IPS-18c (cell line): ENCODE measurements at regions not wholly inside any gene's neighbourhood (a gene's known extent, or its start where the extent isn't known, plus 50 kb on each side); places are given as distances from the start of the nearest gene placed in this dataset.

Source experiments
- H3K4me3 ChIP-seq: 2 replicates; pipeline ENCODE4 v1.7.0; 2013; ENCODE audit warnings: low read depth, mild to moderate bottlenecking, low read length, moderate library complexity; ENCODE audit not compliant: insufficient read depth
- H3K9me3 ChIP-seq: one replicate; pipeline ENCODE4 v1.6.1; 2013; ENCODE audit warnings: mild to moderate bottlenecking, low read length, moderate library complexity; ENCODE audit not compliant: control insufficient read depth, insufficient read depth

DNA sequence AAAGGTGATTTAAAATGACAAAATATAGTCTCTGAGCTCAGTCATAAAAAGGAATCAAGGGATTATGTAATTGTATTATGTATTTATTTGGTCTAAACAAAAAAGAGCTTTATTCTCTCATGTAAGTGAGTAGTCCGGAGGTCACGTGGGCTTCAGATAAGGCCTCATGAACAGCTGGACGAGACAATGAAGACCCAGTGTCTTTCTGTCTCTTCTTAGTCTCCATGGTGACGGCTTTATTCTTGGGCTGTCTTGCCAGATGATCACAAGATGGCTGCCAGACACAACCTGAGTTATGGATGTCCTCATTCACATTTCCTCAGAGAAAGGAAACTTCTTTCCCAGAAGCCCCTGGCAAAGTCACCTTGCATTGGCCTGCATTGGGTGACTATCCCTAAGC is 98.6 kb downstream of the ARF6 start:
- Histone ChIP-seq H3K9me3 (no peaks in the 10 kb centered on the region), H3K4me3 (no peak overlapping the region)

DNA sequence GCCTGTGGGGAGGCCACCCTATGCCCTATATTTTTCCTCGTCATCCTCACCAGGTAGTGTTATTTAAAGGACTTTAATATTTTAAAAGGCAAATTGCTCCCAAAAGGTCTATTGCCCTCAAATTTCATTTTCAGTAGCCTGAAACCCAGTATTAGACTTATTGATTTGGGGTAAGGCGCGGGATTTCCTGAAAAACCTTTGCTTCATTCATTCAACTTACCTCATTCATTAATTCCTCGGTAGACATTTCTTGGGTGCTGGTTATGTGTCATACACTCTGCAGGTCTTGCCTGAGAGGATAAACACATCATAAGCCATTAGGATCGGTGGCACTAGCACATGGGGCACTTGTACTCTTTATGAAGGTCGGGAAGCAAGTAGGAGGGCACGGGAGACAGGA is 99.2 kb downstream of the ARF6 start:
- Histone ChIP-seq H3K9me3 (no peaks in the 10 kb centered on the region), H3K4me3 (no peak overlapping the region)

DNA sequence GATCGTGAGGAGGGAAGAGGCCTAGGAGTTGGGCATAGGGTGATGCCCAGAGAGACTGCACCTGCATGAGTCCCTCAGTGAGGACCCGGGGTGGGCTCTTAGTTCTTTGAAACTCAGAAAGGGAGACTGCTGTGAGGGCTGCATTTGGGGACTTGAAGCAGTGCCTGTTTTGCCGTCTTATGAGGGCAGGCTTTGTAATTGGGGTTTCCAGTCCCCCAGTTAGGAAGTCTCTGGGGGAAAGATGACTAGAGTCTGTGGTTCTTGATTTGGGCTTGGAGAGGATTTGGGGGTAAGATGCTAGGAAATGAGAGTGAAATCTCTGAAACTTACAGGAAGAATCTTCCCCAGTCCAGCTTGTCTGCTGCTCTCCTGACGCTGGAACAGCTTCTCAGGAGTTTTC is 99.6 kb downstream of the ARF6 start:
- Histone ChIP-seq H3K4me3 (no peak overlapping the region), H3K9me3 (no peaks in the 10 kb centered on the region)

DNA sequence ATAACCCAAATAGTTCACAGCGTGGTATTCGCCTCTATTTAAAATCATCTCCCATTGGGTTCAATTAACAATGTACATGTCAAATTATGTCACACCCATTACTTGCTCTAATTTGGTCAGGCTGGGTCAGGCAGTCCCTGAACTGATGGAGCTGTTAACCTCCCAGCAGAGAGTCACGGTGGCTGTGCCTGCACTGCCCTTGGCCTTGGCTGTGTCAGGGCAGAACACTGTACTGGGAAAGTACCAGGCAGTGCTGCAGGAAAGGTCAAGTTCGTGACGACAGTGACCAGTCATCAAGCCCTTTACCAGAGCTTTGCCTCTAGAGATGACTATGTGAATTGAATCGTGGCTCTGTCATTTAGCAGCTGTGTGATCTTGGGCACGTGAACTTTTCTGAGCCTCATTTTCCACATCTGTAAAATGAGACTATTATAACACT is 100.0 kb downstream of the ARF6 start:
- no peak overlapping the region for H3K4me3 ChIP-seq

DNA sequence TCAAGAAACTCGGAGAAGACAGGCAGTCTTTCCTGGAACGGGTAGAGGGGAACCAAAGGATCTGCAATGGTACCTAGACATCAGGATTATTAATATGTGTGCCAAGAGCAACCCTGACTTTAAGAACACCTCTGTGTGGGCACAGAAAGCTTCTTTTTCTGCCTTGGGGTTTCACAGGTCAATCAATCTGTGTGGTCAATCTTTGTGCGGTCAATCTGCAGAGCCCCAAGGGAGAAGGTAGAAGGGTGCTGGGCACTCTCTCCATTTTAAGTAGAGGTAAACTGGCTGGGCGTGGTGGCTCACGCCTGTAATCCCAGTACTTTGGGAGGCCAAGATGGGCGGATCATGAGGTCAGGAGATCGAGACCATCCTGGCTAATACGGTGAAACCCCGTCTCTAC is 100.7 kb downstream of the ARF6 start:
- no peaks in the 10 kb centered on the region for H3K9me3 ChIP-seq
- H3K4me3 ChIP-seq, result no peak overlapping the region

More for the DNA sequence above, 100.0 kb downstream of the ARF6 start:
- no peaks in the 10 kb centered on the region for H3K9me3 ChIP-seq

DNA sequence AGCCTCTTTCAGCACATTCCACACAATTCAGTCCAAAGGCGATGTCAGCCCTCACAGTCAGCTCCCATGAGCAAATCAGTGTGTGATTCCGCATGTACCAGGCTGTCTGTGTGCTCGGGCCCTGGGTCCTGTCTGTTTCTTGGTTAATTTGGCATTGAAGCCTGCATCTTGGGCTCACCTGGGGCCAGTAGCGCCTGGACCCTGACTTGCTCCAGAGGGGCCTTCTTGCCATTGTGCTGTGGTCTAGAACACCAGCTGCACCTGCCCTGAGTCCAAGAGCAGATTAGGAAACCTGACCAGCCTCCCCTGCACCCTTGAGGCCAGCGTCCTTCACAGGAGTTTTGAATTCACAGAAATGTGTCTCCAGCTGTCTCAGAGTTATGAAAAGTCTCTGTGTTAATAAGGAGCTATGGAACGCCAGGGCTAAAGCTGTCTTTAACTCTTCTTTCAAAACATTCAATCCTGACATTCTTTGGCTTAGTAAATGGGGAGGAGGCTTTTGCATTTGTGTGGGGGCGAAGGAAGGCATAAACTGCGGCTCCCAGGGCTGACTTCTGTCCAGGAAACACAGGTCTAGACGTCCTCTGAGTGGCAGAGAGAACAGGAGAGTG is 102.2 kb downstream of the ARF6 start:
- H3K9me3 ChIP-seq, result no peaks in the 10 kb centered on the region
- H3K4me3 ChIP-seq, result no peak overlapping the region

DNA sequence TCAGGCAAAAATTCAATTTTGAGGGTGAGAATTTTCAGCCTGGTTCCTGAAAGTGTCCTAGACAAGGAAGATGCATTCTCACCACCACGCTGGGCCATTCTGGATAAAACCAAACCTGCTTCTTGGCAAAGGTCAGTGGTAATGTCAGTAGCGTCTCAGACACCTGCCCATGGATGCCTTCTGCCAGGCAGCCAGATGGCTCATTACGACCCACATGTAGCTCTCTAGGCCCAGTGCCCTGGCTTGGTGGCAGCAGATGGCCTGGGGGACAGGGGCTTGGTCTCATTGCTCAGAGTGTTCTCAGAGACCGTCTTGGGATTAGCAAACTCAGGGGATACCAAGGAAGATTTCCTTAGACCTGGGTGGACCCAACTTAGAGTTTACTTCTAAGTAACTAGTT is 105.1 kb downstream of the ARF6 start:
- Histone ChIP-seq H3K9me3 (no peaks in the 10 kb centered on the region), H3K4me3 (no peak overlapping the region)

DNA sequence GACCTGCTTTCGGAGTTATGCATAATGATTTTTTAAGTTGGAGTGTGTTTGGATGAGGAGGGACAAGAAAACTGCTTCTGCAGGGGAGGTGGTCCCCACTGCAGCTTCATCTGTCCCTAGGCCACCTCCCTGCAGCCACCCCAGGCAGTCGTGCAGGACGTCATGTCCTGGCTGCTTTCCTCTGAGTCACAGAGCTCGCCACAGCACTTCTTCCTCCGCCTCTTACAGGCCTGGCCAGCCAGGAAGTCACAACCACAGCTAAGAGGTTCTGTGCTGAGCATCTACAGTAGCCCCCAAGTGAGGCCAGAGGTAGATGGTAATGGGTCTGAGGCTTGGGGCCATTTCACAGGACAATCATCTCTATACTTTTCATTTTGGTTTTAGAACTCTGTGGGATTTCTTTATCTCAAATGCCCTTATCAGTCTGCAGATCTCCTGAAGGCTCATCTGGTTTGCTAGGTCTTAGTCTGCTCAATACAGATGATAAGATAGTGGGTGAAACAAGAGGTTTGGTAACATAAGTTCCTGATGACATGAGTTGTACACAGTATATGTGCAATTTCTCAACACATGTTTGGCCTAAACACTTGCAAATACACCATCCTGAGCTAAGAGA is 106.4 kb downstream of the ARF6 start:
- Histone ChIP-seq H3K9me3 (no peaks in the 10 kb centered on the region), H3K4me3 (no peak overlapping the region)

DNA sequence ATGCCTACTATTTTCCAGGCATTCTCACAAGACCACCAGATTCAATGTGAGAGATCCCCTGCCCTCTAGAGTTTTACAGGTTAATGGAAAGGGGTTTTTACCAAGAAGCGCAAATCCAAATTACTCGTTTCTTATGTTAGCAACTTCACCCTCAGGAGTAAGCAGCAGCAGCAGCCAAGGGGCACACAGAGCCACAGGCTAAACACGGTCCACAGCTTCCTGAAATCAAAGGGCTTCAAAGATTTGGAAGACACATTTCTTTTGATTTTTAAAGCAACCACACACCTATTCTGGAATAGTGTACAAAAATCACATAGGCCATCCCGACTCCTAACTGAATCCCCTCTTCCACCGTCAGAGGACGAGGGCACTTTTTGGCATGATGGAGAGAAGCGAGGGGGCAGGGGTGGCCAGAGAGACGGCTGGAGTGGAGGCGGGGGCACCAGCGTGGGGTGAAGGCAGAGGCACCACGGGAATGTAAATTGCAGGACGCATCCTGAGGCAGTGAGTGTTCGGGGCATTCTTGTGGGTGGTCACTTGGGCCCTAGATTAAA is 107.0 kb downstream of the ARF6 start:
- no peaks in the 10 kb centered on the region for H3K9me3 ChIP-seq
- H3K4me3 ChIP-seq, result 0 out of 2 replicates have a peak overlapping the region, but pooled peaks have one; percentile 5

DNA sequence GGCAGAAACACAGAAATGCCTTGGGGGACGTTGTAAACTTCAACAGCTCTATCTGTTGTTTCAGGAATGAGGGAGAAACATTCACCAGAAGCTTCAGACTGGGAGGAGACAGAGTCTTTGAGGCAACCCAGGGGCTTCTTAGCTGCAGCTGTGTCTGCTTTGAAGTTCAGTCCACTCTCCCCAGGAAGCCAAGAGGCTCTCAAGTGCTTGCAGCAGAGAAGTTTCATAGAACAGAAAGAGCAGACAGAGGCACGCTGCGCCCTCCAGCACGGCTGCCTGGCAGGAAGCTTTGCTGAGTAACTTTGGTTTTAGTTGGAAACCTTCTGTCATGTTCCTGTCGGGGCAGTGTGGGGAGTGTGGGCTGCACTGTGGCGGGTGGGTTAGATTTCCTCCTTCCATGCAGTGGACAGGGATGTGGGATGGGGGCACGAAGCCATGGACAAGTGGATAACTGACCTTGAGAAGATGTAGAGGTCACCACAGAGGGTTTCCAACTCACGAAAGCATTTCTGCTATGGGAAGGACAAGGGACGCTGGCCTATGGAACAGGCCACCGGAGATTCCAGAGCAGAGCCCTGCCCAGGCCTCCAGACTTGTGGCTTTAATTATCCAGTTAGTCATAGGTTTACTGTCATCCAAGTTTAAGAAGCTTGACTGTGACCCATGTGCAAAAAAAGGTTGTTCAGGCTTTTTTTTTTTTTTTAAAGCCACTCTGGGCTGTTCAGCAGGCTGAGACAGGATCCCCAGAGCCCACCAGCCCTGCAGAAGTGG is 107.7 kb downstream of the ARF6 start:
- no peaks in the 10 kb centered on the region for H3K9me3 ChIP-seq
- no peak overlapping the region for H3K4me3 ChIP-seq

DNA sequence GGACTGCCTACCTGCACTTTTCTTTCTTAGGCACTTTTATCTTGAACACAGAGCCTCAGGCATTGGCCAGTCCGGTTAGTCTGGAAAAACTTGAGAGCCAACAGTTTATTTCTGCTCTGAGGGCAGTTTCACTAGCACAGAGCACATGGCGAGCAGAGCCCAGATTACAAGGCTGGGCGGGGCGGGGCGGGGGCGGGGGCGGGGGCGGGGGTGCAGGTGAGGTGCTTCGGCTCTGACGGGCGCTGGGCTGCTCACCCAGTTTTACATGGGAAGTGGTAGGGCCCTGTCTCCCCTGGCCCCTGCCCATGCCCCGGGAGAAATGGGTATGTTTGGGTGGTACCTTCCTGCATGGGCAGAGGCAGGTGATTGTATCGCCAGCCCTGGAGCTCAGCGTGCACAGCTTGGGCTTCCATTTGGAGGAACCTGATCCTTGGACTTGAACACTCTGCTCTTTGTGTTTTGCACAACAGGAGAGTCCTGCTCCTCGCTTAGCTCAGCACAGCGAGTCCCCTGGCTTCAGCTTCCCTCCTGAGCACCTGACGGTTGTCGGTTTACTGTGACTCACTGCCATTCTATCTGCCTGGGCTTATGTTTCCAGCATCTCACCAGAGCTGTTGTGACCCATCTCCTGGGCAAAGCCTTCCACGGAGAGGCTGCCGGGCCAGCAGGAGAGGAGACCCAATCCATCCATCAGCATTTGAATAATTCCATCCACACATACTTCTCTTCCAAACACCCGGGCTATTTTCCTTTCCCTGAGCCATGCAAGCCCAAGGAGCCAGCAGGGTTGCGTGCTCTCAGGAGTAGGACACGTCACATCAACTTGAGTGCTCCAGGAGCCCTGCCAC is 108.5 kb downstream of the ARF6 start:
- Histone ChIP-seq H3K4me3 (peak overlapping the region; percentile 28; the same call in 1 of the 2 replicates), H3K9me3 (no peaks in the 10 kb centered on the region)

DNA sequence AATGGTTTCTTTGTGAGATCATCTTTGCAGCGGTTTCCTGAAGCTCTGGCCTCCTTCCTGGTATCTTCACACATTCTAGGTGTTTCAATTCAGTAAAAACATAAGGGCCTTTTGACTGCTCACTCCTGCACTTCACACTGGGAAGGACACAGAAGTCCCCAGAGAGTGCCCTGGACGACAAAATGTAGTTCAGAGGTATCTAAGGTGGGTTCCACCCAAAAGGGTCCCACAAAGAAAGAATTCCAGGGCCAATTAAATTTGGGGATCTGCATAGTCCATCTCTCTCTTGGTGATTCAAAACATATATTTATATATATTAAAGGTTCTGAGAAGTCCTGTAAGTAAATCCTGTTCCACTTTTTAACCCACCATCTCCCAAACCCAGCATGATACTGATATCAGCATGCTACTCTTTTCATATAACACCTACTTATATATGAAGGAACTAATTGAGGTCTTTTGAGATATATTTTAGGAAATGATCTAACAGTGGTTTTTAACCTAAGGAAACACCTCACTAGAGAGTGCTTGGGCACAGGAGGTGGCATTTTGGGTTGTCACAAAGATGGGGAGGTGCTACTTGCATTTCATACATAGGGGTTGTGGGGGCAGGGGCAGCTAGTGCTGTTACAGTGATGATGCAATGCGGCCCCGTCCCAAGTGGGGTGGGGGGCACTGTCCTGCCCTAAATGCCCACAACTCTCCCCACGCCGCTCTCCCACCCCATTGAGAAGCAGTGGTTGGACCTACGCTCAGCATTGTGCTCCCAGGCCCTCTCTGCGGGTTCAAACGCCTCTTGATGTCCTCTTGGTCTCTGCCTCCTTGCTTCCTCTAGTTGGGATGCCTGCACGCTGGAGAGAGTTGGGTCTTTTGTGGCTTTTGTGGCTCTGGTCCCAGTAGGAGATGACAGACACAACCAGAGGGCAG is 109.4 kb downstream of the ARF6 start:
- H3K4me3 ChIP-seq, result no peak overlapping the region

DNA sequence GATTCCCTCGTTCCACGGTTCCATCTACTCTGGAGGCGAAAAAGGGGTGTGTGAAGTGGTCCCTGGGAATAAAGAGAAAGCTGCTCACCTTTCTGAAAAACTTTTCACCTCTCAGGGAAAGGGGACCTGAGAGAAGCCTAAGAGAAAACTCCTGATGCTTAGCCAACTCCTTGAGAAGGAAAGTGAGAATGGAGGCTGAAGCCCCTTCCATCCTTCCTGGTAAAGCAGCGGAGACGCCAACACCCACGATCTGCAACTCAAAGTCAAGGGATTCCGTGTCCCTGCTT is 110.0 kb downstream of the ARF6 start:
- peak overlapping the region; percentile 56 for H3K4me3 ChIP-seq
- H3K9me3 ChIP-seq, result no peaks in the 10 kb centered on the region

More for the DNA sequence above, 109.4 kb downstream of the ARF6 start:
- H3K9me3 ChIP-seq, result no peaks in the 10 kb centered on the region

DNA sequence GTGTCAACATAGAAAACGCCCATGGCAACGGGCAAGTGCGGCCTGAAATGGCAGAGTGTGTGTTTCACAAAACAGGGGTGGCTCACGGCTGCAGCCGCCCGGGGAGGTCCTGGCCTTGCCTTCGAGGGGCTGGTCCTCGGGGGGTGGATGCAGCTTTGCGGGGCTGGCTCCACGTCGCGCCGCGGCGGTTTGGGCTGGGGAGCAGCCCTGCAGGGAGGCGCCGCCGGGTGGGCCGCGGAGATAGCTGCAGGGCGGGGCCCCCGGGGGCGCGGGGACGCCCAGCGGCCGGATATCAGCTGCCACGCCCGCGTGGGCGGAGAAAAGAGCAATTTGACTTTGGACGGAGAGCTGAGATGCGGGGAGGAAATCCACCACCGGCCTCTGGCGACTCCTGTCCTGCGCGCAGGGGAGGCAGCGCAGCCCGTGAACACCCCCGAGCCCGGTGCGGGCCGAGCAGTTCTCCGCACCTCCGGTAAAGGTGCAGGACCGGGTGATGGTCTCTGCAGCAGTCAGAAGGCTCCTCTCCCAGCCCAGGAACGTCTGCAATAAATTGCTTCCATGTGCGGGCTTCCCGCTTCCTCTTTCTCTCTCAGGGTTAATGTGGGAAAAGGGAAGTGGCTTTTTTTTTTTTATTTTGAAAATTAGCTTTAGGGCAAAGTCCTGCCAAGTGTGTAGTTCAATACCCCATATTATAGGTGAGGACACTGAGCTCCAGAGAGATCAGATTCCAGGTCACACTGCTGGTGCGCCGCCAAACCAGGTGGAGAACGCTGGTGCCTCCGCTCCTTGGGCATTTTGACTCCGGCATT is 110.5 kb downstream of the ARF6 start:
- peak overlapping the region; percentile 56 for H3K4me3 ChIP-seq
- H3K9me3 ChIP-seq, result no peaks in the 10 kb centered on the region

DNA sequence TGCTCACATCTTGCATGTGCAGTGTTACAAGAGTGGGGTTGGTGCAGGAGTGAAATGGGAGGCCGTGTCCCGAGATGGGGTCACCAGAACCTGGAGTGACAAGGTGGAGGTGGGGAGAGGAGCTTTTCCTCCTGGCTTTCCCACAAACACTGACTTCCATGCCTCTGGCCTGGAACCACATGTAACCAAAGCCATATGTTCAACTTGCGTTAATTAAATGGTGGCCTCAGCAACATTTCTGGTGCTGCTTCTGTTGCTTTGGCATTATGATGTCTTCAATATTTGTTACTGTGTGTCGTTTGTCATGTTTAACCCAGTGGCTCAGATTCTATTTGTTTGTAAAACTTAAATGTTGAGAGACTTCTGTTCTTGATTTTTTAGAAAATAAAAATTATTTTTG is 110.2 kb downstream of the VCPKMT start:
- Histone ChIP-seq H3K4me3 (no peak overlapping the region), H3K9me3 (no peaks in the 10 kb centered on the region)
